ENCODE measurements at regions not wholly inside any gene's neighbourhood (a gene's known extent, or its start where the extent isn't known, plus 50 kb on each side); places are given as distances from the start of the nearest gene placed in this dataset.
"Not testable (repeated sequence)": the region's sequence is repeated elsewhere in the genome, so short reads cannot be mapped to it uniquely, and the experiment has no call there.

DNA sequence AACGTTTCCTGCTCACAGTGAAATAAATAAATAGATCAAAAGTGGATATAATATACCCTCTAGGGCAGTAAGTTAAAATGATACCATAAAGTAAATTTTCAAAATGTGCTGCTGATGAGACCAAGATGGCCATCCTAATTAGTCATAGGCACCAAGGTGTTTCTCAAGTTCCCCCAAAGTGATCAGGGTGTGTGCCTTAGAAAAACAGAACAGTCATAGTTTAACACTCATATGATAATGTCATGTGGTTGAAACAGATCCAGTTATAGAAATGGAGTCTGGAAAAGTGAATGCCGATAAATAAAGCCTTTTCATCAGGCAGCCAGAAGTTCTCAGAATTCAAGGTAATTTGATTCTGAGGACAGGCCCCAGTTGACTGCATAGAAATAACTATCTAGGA, 161.5 kb upstream of the CDKN2B start:
- DNase-seq: no peak

DNA sequence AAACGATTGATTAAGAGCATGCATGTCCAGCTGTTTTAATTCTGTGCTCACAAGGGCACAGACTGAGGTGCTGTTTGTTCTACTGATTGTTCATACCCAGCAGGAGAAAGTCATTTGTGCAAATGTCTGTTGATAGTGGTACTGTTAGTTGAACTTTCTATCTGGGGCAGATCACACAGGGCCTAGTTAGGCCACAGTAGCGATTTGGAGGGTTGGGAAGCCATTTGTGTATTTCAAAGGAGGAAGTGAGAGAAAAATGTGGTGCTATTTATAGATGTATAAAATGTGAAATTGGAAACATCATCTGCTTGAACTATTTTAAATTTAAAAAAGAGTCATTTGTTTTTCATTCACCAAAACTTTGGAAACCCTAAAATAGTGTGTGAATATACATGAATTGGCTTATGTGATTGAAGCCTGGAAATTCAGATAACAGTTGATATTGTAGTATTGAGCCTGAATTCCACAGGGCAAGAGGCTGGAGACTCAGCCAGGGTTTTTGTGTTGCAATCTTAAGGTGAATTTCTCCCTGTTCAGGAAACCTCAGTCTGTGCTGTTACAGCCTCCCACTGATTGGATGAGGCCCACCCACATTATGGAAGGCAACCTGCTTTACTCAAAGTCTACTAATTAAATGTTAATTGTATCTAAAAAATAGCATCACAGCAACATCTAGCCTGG, 162.0 kb upstream of the CDKN2B start:
- no peak for DNase-seq

DNA sequence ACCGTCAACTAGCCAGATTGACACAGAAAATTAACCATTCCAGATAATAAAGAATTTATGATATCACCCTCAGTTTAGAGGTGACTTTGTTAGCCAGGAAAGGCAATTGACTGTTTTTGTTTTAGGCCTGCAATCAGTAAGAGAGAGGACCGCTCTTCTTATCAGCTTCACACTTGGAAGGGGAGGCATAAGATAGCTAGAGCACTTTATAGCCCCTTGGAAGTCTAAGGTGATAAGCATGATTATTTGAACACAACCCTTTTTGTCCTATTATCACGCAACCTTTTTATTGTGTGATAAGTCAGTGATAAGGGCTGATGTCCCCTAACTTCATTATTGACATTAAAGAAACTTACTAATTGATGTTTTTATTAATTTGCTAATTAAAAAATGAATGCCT, 162.6 kb upstream of the CDKN2B start:
- DNase-seq: no peak

DNA sequence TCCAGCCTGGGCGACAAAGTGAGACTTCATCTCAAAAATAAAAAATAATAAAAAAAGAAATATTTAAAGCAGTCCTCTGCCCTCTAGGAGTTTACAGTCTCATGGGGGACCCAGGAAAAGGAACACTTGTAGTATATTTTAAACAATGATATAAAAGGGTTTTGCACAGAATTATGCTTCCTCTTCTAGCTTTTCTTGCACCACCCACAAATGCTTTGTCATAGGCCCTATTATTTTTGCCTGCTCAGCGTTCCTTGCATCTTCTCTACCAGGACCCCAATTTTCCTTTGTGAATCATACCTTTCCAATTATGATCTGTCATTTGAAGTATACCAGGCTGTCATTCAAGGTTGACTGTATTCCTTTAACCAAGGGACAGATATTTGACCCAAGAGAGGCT, 164.8 kb upstream of the CDKN2B start:
- no peak for DNase-seq

DNA sequence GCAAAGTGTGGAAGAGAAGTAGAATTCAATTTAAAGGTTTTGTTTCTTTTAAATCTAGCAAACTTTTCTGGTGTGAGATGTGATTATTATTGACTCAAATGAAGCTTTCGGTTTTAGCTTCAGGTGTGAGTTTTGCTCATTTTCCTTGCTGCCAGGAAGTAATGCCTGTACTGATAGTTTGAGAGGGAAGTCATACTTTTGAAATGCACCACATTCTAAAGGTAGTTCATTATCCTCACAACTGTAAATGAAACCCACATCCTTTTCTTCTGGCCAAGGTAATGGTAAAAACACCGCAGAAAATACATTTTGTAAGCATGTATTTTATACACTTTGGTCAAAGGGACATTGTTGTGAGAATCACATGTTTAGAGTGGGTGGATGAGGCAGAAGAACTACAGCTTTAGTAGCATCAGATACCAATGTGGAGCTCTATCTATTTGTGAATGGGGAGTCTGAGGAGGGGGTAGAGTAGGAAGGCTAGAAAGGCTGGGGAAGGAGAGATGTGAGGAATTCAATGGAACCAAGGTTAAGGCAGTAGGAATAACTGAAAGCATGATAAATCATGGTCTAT, 167.0 kb upstream of the CDKN2B start:
- no peak for DNase-seq

DNA sequence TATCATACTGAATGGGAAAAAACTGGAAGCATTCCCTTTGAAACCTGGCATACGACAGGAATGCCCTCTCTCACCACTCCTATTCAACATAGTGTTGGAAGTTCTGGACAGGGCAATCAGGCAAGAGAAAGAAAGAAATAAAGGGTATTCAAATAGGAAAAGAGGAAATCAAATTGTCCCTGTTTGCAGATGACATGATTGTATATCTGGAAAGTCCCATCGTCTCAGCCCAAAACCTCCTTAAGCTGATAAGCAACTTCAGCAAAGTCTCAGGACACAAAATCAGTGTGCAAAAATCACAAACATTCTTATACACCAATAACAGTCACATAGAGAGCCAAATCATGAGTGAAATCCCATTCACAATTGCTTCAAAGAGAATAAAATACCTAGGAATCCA, 171.9 kb upstream of the CDKN2B start:
- DNase-seq: not testable (repeated sequence)

DNA sequence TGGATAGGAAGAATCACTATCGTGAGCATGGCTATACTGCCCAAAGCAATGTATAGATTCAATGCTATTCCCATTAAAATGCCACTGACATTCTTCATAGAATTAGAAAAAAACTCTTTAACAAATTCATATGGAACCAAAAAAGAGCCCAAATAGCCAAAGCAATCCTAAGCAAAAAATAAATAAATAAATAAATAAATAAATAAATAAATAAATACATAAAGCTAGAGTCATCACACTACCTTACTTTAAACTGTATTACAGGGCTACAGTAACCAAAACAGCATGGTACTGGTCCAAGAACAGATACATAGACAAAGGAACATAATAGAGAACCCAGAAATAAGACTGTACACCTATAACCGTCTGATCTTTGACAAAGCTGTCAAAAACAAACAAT, 180.4 kb upstream of the CDKN2B start:
- no peak for DNase-seq

DNA sequence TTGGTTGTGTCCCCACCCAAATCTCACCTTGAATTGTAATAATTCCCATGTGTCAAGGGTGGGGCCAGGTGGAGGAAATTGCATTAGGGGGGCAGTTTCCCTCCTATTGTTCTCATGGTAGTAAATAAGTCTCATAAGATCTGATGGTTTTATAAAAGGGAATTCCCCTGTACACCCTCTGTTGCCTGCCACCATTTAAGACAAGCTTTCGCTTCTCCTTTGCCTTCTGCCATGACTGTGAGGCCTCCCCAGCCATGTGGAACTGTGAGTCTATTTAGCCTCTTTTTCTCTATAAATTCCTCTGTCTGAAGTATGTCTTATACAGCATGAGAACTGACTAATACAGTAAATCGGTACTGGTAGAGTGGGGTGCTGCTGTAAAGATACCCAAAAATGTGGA, 187.9 kb upstream of the CDKN2B start:
- not testable (repeated sequence) for DNase-seq

DNA sequence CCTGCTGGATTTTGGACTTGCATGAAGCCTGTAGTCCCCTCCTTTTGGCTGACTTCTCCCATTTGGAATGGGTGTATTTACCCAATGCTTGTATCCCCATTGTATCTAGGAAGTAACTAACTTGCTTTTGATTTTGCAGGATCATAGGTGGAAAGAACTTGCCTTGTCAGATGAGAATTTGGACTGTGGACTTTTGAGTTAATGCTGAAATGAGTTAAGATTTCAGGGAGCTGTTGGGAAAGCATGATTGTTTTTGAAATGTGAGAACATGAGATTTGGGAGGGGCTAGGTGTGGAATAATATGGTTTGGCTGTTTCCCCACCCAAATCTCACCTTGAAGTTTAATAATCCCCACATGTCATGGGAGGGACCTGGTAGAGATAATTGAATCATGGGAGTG, 189.6 kb upstream of the CDKN2B start:
- DNase-seq: no peak

DNA sequence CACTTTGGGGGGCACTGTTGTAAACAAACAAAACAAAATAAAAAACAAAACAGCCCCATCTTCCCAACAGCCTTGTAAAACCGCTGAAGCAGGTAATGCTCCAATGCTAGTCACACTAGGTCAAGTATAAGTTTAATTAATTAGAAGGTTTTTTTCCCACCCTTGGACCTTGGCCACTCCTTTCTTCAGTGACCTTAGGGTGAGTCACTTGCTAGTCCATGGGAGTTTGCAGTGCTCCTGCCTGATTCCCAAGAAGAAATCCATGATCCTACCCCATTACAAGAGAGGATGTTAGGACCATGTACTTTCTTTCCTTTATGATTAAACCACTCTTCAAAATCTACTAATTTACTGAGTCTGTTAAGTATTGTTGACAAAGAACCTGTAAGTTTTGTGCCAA, 192.2 kb upstream of the CDKN2B start:
- no peak for DNase-seq

DNA sequence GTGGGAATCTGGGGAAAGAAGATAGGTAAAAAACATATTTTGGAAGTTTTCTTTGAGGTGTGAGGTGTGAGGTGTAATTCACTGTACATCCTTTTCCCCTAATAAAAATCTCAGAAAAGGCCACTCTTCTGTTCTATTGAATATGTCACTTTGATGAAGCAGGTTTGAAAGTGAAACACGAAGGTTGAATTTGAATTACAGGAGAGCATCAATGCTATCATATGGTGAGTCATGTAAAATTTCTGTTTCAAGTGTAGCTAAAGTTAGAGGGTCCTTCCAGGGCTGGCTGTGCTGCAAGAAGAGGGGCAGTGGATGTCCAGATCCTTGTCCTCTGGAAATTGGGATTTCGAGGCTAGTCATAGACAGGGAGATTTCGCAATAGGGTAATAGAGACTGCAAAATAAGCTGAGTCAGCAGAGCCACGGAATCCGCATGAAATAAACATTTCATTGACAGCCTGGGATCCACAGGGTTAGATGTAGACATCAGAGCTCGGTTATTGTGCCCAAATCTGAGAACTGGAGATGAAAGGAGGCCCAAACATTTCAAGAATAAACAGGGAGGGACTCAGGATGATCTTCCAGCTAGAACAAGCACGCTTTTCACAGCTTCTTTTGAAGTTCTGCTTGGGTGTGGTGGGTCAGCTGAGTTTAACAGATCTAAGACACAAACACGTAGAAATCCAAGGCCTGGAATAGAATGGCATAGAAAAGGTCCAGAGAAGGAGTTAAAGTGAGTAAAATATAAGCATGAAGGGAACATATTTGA, 194.4 kb upstream of the CDKN2B start:
- no peak for DNase-seq

DNA sequence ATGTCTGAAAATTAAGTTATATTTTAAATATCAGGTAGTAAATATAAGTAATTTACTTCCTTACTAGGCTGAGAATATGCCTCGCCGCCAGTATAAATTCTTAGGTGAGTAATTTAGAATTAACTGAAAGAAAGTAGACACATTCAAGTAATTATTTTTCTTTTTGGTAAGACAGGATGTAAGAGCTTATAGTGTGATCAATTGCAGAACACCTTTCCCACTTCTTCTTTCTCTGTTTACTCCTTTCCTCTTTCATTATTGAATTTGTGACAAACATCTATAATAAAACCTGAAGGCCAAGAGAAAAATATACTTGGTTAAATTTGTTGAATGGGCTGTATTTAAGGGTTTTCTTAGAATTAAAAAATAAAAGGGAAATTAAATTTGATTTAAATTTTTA, 195.1 kb upstream of the CDKN2B start:
- DNase-seq: no peak

DNA sequence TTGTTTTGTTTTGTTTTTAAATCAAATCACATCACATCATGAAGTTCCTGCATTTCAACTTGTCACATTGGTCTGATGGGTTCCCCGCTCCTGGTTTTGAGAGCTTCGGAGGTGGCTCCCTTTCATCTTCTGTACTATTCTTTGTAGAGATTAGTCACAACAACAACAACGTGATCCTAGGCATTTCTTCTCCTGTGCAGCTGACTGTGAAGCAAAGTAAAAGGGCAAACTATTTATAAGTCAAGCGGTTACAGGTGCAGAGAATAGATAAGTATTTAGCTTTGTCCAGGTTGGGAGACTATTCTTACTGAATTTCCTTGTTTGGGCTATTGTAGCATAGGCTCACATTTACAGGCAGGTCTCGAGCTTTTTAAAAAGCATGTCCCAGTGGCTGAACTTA, 197.7 kb upstream of the CDKN2B start:
- DNase-seq: no peak

DNA sequence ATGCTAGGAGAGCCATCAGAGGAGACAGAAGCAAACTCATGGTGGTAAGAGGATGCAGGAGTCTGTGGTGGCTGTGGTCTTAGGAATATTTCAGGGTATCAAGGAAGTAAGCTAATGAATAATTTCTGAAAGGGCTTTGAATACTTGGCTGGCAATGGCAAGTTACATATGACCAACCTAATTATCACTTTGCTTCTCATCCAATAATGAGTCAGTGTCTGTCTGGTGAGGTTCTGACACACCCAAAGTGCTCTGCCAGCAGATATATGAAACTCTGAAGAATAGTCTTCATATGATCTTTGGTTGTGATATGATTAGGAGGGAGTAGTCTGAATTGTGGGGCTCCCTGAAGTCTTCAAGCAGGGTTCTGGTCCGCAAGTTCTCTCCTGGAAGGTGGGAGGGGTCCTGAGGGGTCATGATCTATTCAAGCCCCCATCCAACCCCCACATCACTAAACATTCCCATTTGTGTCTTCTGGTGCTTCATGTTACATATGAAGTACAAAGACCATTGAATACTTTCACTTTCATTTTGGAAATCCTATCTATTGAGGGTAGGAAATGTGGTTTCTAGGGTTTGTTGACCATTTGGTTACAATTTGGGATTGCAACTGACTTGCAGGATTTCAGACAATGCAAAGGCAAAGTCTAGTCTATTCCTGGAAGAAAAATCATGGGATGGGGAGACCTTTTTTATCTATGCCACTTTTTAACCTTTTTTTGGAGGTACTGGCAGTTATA, 199.9 kb upstream of the CDKN2B start:
- DNase-seq: no peak

DNA sequence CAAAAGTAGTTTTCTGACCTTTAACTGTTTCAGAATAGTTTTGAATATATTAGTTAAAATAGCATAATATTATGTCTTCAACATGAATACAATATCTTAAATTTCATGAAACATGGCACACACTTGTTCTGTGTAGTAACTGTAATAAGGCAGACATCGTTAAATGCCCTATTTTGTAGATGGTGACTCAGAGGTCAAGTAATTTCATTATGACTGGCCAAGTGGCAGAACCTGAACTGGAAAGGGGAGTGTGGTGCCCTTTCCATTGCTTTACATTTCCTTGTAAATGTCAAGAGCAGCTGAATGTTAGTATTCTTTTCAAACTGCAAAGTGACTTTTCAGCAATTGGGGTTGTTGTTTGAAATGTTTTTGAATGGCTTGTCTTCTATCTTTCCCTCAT, 201.2 kb upstream of the CDKN2B start:
- DNase-seq: no peak

DNA sequence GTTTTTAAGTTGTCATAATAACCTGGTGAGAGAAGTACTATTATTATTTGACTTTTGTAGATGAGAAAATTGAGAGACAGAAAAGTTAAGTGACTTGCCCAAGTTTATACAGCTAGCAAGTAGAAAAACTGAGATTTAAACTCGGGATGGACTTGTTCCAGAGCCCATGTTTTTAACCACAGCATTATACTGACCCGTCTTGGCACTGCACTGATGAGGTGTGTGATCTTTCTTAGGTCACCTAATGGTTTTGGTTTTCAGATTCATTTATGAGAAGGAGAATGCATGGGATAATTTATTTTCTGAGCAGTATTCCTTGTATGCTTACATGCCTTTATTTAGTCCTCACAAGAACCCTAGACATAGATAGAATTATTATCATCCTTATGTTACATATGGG, 201.8 kb upstream of the CDKN2B start:
- no peak for DNase-seq

DNA sequence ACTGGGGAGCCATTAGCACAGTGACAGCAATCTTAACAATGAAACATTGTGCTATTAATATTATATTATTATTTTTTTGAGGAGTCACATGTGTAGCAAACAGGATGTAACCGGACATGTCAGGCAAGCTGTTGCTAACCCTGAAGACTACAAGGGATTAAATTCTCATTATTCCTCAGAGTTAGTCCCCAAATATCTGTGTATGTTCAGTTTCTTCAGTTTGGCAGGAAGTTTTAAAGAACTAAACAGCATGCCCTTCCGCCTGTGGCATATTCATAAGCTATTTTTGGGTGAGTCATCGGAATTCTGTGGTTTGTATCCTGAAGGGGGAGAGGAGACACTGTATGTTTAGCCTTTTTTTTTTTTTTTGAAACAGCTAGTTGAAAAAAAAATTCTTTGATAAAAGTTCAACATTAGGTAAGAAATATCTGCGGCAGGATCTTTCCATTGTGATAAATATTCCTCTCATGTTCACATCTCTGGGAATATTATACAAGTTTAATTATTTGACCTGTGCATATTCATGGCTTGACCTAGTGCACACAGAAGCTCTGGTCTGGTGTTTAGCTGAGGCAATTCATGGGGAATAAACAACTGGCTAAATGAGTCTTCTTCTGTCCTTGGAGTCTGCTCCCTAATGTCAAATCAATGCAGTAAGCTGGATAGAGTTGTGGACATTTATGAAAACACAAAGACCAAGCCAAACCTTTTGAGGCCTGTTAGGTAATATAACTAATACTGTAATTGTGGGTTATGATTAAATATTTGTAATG, 202.7 kb upstream of the CDKN2B start:
- no peak for DNase-seq

DNA sequence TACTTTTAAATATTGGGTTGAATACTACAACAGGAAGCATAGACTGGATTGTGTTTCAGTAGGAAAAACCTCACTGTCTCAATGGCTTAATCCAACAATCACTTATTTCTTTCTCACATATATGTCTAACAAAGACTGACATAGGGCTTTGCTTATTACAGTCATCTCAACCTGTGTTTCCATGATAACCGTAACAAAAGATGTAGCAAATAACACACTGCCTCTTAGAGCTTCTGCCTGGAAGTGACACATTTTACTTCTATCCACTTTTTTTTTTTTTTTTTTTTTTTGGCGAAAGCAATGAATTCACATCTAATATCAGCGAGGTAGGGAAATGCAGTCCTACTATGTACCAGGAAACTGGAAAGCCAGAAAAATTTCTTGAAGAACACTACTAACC, 204.9 kb upstream of the CDKN2B start:
- DNase-seq: no peak

DNA sequence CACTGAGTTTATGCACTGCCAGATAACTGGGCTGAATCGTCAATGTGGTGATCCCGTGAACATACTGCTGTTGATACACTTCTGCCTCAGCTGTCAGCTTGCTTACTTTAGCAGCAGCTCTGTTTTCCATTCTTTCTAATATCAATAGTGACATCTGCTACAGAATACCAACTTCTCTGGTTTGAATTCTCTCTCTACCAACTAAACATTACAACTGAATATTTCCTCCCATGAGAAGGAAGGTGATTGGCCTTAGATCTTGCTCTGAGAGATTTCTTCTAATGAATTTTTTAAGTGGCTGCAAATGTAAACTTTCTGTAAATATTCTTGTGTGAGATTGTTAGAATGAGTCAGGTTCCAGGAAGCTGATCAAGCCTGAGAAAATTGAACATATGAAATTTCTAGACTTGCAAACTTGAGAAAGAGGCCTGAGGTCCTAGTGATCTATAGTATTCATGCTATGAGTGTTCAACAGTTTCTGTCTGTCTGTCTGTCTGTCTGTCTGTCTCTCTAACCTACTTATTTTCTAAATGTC, 205.5 kb upstream of the CDKN2B start:
- DNase-seq: no peak

DNA sequence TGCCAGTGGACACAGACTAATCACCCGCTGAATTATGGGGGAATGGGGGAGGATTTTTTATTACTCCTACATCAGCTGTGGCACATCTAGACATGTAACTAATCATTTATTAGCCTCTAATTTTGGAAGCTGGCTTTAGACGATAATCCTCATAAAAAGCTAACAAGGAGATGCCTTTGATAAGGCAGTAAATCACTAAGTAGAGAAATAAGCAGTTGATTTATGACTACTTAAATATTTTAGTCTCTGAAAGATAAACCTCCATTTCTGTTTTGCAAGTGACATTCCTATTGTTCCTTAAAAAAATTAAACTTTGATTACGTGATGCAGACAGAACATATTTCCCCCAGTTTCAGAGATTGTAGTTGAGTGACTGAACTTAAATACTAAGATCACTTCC, 206.4 kb upstream of the CDKN2B start:
- DNase-seq: no peak

DNA sequence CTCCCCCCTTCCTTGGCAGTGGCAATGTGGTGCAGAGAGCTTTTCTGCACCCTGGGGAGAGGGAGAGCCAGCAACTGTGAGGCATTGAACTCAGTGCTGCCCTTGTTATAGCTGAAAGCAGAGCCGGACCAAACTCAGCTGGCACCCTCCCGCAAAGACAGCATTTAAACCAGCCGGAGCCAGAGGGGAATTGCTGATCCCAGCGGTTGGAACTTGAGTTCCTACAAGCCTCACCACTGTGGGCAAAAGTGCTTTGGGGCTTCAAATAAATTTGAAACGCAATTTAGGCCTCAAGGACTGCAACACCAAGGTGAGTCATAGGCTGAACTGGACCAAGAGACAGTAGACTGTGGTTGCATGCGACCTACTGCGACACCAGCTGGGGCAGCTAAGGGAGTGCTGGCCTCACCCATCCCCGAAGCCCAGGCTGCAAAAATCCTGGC, 207.6 kb upstream of the CDKN2B start:
- no peak for DNase-seq

DNA sequence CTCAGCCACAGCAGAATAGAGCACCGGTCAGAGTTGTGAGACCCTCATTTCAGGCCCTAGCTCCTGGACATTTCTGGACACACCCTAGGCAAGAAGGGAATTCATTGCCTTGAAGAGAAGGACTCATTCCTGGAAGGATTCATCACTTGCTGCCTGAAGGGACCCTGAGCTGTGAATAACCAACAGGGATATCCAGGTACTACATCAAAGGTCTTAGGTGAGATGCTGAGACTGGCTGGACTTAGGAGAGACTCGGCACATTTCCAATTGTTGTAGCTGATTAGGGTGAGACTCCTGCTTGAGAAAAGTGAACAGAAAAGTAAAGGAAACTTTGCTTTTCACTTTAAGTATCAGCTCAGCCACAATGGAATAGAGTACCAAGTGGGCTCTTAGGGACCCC, 208.1 kb upstream of the CDKN2B start:
- DNase-seq: no peak

DNA sequence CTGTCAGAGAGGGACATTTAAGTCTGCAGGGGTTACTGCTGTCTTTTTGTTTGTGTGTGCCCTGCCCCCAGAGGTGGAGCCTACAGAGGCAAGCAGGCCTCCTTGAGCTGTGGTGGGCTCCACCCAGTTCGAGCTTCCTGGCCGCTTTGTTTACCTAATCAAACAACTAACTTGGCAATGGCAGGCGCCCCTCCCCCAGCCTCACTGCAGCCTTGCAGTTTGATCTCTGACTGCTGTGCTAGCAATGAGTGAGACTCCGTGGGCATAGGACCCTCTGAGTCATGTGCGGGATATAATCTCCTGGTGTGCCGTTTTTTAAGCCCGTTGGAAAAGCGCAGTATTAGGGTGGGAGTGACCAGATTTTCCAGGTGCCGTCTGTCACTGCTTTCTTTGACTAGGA, 216.8 kb upstream of the CDKN2B start:
- not testable (repeated sequence) for DNase-seq
